Stomach (tissue), 4 donors: ENCODE measurements at regions not wholly inside any gene's neighbourhood (a gene's known extent, or its start where the extent isn't known, plus 50 kb on each side); places are given as distances from the start of the nearest gene placed in this dataset.

Source experiments
- CTCF ChIP-seq, 7 experiments: fragments of 450-650 bp in 4 of 7; fragments of 200-600 bp in 3 of 7; sonication (generic) in 3 of 7; IDR thresholded peaks; one replicate each; pipeline ENCODE4 v1.5.1; 2016 to 2019; ENCODE audit warnings: antibody characterized with exemption in 7 of 7, control low read depth in 2 of 7, mild to moderate bottlenecking in 1 of 7
- EP300 ChIP-seq: sonication (generic); formaldehyde crosslinking; IDR thresholded peaks from one replicate; pipeline ENCODE4 v1.6.1; 2017; ENCODE audit warnings: antibody characterized with exemption

- no peak for TF ChIP-seq EP300
- no peak for TF ChIP-seq CTCF (IDR thresholded peaks at IDR 0.05)
Observed at GRCh38 chr1:14020006-14020405, 320.0 kb downstream of the PRDM2 start.
